Endothelial cell of umbilical vein (primary cell): ENCODE measurements at regions not wholly inside any gene's neighbourhood (a gene's known extent, or its start where the extent isn't known, plus 50 kb on each side); places are given as distances from the start of the nearest gene placed in this dataset.

ENCODE experiments used
- EZH2 ChIP-seq: IDR thresholded peaks from 2 replicates; pipeline ENCODE4 v1.6.1; 2012; ENCODE audit warnings: borderline replicate concordance, low read depth, mild to moderate bottlenecking, moderate library complexity, low read length, inconsistent platforms; ENCODE audit not compliant: severe bottlenecking
- MYC ChIP-seq: IDR thresholded peaks from one replicate; pipeline ENCODE4 v1.6.1; 2011; ENCODE audit warnings: mild to moderate bottlenecking, low read depth, low read length
- POLR2AphosphoS5 ChIP-seq: IDR thresholded peaks from 2 replicates; pipeline ENCODE4 v1.6.1; 2012; ENCODE audit warnings: low read depth, mild to moderate bottlenecking, control low read depth, low read length, moderate library complexity; ENCODE audit not compliant: insufficient read depth
- TF ChIP-seq, protein P1 (sequence below), 2 donors: IDR thresholded peaks; 1 replicate in 1 of 2; 2 replicates in 1 of 2; pipeline ENCODE4 v1.5.1; 2011; ENCODE audit warnings: low read length in 2 of 2, mild to moderate bottlenecking in 2 of 2, moderate library complexity in 2 of 2, control low read depth in 1 of 2, inconsistent platforms in 1 of 2, low read depth in 1 of 2; ENCODE audit not compliant: insufficient read depth in 1 of 2; ENCODE audit errors: extremely low read depth in 1 of 2

DNA sequence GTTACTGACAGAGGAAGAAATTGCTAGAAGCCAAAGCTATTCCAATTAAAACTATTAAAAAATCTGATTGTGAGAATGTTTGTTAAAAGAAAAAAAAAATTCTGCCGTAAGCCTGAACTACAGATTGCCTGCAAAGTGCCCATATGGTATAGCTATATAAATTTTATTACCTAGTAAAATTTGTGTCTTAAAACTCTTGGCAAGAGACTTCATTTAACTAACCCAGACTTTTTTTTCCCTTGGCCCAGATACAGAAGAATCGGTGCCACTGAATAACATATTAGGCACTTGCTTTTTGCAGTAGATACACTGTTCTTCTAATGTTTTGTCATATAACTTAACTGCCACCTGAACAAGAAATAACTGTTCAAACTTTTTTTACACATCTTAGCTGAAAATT lies 125.5 kb downstream of the RPS29 start:
- TF ChIP-seq, protein P1, sequence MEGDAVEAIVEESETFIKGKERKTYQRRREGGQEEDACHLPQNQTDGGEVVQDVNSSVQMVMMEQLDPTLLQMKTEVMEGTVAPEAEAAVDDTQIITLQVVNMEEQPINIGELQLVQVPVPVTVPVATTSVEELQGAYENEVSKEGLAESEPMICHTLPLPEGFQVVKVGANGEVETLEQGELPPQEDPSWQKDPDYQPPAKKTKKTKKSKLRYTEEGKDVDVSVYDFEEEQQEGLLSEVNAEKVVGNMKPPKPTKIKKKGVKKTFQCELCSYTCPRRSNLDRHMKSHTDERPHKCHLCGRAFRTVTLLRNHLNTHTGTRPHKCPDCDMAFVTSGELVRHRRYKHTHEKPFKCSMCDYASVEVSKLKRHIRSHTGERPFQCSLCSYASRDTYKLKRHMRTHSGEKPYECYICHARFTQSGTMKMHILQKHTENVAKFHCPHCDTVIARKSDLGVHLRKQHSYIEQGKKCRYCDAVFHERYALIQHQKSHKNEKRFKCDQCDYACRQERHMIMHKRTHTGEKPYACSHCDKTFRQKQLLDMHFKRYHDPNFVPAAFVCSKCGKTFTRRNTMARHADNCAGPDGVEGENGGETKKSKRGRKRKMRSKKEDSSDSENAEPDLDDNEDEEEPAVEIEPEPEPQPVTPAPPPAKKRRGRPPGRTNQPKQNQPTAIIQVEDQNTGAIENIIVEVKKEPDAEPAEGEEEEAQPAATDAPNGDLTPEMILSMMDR (IDR thresholded peaks at IDR 0.05; ENCODE audit: extremely low read depth in 1 of 2, insufficient read depth in 1 of 2, low read depth in 1 of 2, low read length in 2 of 2): no peak
- TF ChIP-seq EZH2 (no peak), MYC (no peak), POLR2AphosphoS5 (no peak)
